Keratinocyte (primary cell): ENCODE measurements at regions not wholly inside any gene's neighbourhood (a gene's known extent, or its start where the extent isn't known, plus 50 kb on each side); places are given as distances from the start of the nearest gene placed in this dataset.

Source experiments
- DNase-seq: peaks from one replicate; pipeline ENCODE4 v3.0.0-alpha.2; 2011; ENCODE audit warnings: low read depth, missing footprints, low spot score
- FAIRE-seq: peaks from 2 replicates; lab custom pipeline; 2011; peaks lifted over from hg19 to GRCh38; lab: Jason Lieb, UNC
- H2AFZ ChIP-seq: 2 replicates; pipeline ENCODE4 v1.6.0; 2012; ENCODE audit warnings: low read length, control low read depth, inconsistent platforms; ENCODE audit not compliant: control insufficient read depth
- H3K27ac ChIP-seq: 2 replicates; pipeline ENCODE4 v1.5.1; 2011; ENCODE audit warnings: low read length; ENCODE audit not compliant: control insufficient read depth, insufficient read depth
- H3K27me3 ChIP-seq: 3 replicates; pipeline ENCODE4 v1.6.0; 2011; ENCODE audit warnings: low read length; ENCODE audit not compliant: control insufficient read depth, insufficient read depth; ENCODE audit errors: extremely low read depth
- H3K36me3 ChIP-seq, 2 experiments: 2 replicates in 1 of 2; 3 replicates in 1 of 2; pipeline ENCODE4 v1.5.1; 2011; ENCODE audit warnings: low read length in 2 of 2, mild to moderate bottlenecking in 1 of 2; ENCODE audit not compliant: control insufficient read depth in 2 of 2, insufficient read depth in 2 of 2; ENCODE audit errors: extremely low read depth in 1 of 2
- H3K4me1 ChIP-seq: 3 replicates; pipeline ENCODE4 v1.5.1; 2011; ENCODE audit warnings: low read length; ENCODE audit not compliant: control insufficient read depth, insufficient read depth; ENCODE audit errors: extremely low read depth
- H3K4me2 ChIP-seq: 3 replicates; pipeline ENCODE4 v1.6.0; 2011; ENCODE audit warnings: low read depth, low read length; ENCODE audit not compliant: control insufficient read depth, insufficient read depth; ENCODE audit errors: extremely low read depth
- H3K4me3 ChIP-seq, 3 experiments: fragments of 200-600 bp in 1 of 3; sonication (generic) in 1 of 3; 2 replicates in 2 of 3; 3 replicates in 1 of 3; pipeline ENCODE4 v1.5.1; 2011 to 2016; ENCODE audit warnings: low read length in 3 of 3, mild to moderate bottlenecking in 3 of 3, control low read depth in 2 of 3, inconsistent platforms in 1 of 3, low read depth in 1 of 3, mixed read lengths in 1 of 3, mixed run types in 1 of 3, moderate library complexity in 1 of 3; ENCODE audit not compliant: control insufficient read depth in 2 of 3, insufficient read depth in 2 of 3; ENCODE audit errors: extremely low read depth in 1 of 3
- H3K79me2 ChIP-seq: 2 replicates; pipeline ENCODE4 v1.6.0; 2012; ENCODE audit warnings: low read length; ENCODE audit not compliant: control insufficient read depth, insufficient read depth
- H3K9ac ChIP-seq: 3 replicates; pipeline ENCODE4 v1.6.0; 2011; ENCODE audit warnings: low read length; ENCODE audit not compliant: control insufficient read depth, insufficient read depth; ENCODE audit errors: extremely low read depth
- H3K9me1 ChIP-seq: 3 replicates; pipeline ENCODE4 v1.6.0; 2011; ENCODE audit warnings: low read length; ENCODE audit not compliant: control insufficient read depth, insufficient read depth; ENCODE audit errors: extremely low read depth
- H3K9me3 ChIP-seq: 2 replicates; pipeline ENCODE4 v1.5.1; 2012; ENCODE audit warnings: low read depth, low read length; ENCODE audit not compliant: control insufficient read depth
- H4K20me1 ChIP-seq: 3 replicates; pipeline ENCODE4 v1.6.0; 2011; ENCODE audit warnings: low read length; ENCODE audit not compliant: control insufficient read depth, insufficient read depth; ENCODE audit errors: extremely low read depth
- EZH2 ChIP-seq: IDR thresholded peaks from one replicate; pipeline ENCODE4 v1.6.1; 2012; ENCODE audit warnings: inconsistent platforms, mild to moderate bottlenecking, low read length, moderate library complexity
- dilution Hi-C: fragments of 300-500 bp; cut with MboI; formaldehyde crosslinking; loops from one replicate; pipeline ENCODE4 v1.7.0; 2020; ENCODE audit warnings: low sequenced_read_pairs; ENCODE audit not compliant: extremely low pct_ligation_motif_present
- TF ChIP-seq, protein P1 (sequence below), 3 experiments: IDR thresholded peaks in 1 of 3; conservative IDR thresholded peaks in 1 of 3; optimal IDR thresholded peaks in 1 of 3; 2 replicates in 2 of 3; 3 replicates in 1 of 3; pipeline versions ENCODE3 to v1.5.1; 2011; ENCODE audit warnings: low read length in 3 of 3, mild to moderate bottlenecking in 3 of 3, moderate library complexity in 2 of 3, control low read depth in 1 of 3, inconsistent platforms in 1 of 3; ENCODE audit not compliant: insufficient read depth in 2 of 3; ENCODE audit errors: extremely low read depth in 1 of 3

DNA sequence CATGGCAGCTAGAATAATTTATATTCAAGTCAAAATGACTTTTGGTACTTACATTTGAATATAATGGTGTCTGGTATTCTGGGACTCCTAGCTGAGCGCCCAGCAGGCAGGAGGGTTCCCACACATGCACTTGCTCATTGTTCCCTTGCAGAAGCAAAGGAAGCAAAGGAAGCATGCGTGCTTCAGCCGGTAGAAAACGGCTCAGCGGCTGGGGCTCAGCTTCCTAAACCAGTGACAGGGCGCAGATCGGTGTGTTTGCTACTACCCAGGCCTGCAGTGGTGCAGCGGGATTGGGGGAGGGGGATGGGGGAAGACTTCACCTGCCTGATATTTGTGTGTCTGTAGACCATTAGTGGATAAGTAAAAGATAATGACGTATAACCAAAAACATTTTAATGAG lies 978.3 kb upstream of the TENM3 start:
- Histone ChIP-seq H3K9me3 (no peaks in the 10 kb centered on the region), H3K4me1 (no peaks in the 10 kb centered on the region), H2AFZ (no peak overlapping the region), H4K20me1 (no peaks in the 10 kb centered on the region), H3K4me3 (no peak overlapping the region), H3K27me3 (no peaks in the 10 kb centered on the region), H3K9me1 (no peaks in the 10 kb centered on the region), H3K4me2 (no peak overlapping the region), H3K36me3 (no peaks in the 10 kb centered on the region), H3K79me2 (no peaks in the 10 kb centered on the region), H3K27ac (no peak overlapping the region), H3K9ac (no peak overlapping the region)
- no peak for FAIRE-seq
- TF ChIP-seq, protein P1, sequence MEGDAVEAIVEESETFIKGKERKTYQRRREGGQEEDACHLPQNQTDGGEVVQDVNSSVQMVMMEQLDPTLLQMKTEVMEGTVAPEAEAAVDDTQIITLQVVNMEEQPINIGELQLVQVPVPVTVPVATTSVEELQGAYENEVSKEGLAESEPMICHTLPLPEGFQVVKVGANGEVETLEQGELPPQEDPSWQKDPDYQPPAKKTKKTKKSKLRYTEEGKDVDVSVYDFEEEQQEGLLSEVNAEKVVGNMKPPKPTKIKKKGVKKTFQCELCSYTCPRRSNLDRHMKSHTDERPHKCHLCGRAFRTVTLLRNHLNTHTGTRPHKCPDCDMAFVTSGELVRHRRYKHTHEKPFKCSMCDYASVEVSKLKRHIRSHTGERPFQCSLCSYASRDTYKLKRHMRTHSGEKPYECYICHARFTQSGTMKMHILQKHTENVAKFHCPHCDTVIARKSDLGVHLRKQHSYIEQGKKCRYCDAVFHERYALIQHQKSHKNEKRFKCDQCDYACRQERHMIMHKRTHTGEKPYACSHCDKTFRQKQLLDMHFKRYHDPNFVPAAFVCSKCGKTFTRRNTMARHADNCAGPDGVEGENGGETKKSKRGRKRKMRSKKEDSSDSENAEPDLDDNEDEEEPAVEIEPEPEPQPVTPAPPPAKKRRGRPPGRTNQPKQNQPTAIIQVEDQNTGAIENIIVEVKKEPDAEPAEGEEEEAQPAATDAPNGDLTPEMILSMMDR (optimal IDR thresholded peaks at IDR 0.05 in 1 of 3, IDR thresholded peaks at IDR 0.05 in 1 of 3, conservative IDR thresholded peaks at IDR 0.05 in 1 of 3; ENCODE audit: extremely low read depth in 1 of 3, insufficient read depth in 2 of 3, low read length in 3 of 3) = no peak
- dilution Hi-C loops = no loop called here
- no peak for DNase-seq

DNA sequence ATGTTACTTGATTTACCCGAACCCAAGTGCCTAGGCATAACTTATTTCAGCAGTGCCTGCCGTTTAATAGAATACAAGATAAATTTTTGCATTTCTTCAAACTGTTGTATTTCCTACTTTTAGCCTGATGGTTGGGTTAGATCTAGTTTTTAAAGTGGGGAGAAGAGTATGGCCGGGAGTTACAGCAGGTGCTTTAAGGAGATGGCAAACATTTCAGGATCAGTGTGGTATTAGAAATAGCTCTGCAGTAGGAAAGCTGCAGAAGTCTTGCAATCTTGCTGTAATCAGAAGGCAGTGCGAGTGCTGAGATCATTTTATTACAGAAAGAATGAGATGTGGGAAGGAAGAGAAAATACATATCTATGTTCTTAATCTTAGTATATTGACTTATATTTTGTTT lies 977.8 kb upstream of the TENM3 start:
- Histone ChIP-seq H3K36me3 (no peaks in the 10 kb centered on the region), H3K27me3 (no peaks in the 10 kb centered on the region), H3K79me2 (no peaks in the 10 kb centered on the region), H2AFZ (no peak overlapping the region), H3K9me1 (no peaks in the 10 kb centered on the region), H3K4me1 (no peaks in the 10 kb centered on the region), H4K20me1 (no peaks in the 10 kb centered on the region), H3K4me3 (no peak overlapping the region), H3K27ac (no peak overlapping the region), H3K9ac (no peak overlapping the region), H3K9me3 (no peaks in the 10 kb centered on the region), H3K4me2 (no peak overlapping the region)
- DNase-seq (no peak), FAIRE-seq (no peak)
- TF ChIP-seq EZH2 = no peak
- TF ChIP-seq, protein P1 (optimal IDR thresholded peaks at IDR 0.05 in 1 of 3, IDR thresholded peaks at IDR 0.05 in 1 of 3, conservative IDR thresholded peaks at IDR 0.05 in 1 of 3; ENCODE audit: extremely low read depth in 1 of 3, insufficient read depth in 2 of 3, low read length in 3 of 3) = no peak
- dilution Hi-C loops = no loop called here
